GM12874 (cell line): ENCODE measurements at regions not wholly inside any gene's neighbourhood (a gene's known extent, or its start where the extent isn't known, plus 50 kb on each side); places are given as distances from the start of the nearest gene placed in this dataset.

Experiments used
- TF ChIP-seq, protein P1 (sequence below): IDR thresholded peaks from 2 replicates; pipeline ENCODE4 v1.5.1; 2011; ENCODE audit warnings: low read depth, mild to moderate bottlenecking, control low read depth, low read length, moderate library complexity; ENCODE audit not compliant: insufficient read depth

DNA sequence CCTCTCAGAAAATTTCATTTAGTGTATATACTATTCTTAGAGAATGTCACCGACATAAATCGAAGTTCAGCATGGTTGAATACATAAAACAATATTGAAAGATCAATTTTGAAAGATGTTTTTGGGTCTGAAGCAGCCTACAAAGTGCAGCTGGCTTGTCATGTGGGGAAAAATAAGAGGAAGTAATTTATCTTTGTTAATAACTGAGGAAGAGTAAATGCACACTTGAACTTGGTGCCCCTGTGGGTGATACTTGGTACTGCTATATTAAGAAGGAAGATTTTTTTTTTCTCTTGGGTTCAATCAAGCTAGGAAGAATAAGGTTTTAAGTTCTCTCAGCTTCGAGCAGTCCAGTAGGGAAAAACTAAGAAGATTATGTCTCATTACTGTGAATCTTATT is 661.3 kb downstream of the RPL10L start:
- TF ChIP-seq, protein P1, sequence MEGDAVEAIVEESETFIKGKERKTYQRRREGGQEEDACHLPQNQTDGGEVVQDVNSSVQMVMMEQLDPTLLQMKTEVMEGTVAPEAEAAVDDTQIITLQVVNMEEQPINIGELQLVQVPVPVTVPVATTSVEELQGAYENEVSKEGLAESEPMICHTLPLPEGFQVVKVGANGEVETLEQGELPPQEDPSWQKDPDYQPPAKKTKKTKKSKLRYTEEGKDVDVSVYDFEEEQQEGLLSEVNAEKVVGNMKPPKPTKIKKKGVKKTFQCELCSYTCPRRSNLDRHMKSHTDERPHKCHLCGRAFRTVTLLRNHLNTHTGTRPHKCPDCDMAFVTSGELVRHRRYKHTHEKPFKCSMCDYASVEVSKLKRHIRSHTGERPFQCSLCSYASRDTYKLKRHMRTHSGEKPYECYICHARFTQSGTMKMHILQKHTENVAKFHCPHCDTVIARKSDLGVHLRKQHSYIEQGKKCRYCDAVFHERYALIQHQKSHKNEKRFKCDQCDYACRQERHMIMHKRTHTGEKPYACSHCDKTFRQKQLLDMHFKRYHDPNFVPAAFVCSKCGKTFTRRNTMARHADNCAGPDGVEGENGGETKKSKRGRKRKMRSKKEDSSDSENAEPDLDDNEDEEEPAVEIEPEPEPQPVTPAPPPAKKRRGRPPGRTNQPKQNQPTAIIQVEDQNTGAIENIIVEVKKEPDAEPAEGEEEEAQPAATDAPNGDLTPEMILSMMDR, result no peak

DNA sequence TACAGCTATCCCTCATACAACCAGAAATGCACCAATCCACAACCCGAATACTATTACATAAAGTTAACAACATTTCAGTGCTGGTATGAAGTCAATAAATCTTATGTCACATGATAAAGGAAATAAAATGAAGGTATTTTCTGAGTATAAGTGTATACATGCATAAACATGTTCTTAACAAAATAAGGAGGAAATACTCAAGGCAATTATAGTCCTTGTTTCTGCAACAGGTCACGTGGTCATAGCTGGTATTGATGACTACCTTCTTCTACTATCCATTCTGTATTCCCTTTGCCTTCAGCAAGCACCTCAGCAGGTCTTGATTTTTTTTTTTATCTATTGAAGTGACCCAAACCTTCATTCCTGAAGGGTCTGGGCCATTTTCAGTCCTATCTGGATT is 675.6 kb downstream of the RPL10L start:
- TF ChIP-seq, protein P1, result no peak

DNA sequence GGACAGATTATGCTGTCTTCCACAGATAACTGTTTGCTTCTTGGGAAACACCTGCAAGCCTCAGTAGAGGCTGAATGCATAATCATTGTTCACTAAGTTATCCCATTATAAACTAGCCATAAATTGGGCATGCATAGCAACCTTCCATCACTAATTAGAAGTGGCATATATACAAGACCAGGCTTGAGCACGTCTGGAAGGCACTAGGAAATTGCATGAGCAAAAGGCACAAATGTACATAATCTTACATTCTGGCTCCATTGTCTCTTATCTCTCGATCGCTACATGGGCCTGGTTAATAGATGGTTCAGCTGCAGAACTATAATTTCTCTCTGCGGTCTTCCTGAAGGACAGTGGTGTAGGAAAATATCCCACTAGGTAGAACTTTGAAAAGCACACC is 679.2 kb downstream of the RPL10L start:
- TF ChIP-seq, protein P1, result no peak

DNA sequence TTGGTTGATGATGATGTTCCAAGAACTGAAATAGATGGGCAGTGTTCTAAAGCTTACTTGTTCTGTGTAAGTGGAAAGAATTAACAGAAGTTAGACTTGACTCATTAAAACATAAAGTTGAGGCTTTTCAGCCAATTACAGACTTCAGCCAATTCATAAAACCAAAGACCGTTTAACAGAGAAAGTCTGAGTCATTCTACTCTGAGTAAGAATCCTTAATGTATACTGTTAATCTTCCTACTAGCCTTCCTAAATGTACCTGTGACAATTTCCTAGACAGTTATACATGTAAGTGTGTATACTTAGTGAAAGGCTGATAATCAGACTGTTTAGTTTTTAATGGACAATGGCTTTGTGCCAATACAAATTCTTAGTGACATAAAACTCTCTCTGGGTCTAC is 681.0 kb downstream of the RPL10L start:
- TF ChIP-seq, protein P1, result no peak

DNA sequence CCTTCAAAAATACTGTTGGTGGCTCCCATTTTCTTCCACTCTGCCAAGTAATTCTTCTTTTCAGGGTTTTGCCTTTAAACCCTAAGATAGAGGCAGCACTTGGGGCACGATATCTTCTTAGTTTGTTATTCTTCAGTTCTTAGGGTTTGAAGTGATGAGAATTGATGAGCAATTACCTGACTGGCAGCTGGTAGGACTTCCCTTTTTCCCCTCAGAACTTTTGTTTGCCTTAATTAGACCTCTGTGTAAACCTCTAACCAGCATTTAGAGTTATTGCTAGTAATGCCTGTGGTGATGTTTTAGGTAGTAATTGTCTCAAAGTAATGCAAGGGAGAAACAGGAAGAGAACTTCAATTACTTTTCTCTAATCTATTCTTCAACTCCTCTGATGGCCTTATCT is 683.5 kb downstream of the RPL10L start:
- TF ChIP-seq, protein P1, result no peak

DNA sequence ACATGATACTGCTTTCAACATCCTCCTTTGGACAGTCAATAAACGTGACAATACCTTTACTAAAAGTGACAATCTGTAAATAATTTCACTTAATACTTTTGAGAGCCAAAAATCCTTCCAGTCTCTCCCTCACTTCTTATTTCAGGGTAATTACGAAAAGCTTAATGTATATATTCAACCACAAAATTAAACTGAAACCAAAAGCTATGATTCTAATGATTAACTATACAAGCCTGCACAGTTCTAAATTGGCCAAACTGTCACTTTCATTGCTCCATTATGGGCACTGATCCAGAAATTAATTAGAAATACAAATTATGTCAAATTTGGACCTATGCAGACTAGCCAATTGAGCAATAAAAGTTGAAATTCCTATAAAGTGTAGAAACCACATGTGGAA is 696.5 kb upstream of the MIS18BP1 start:
- TF ChIP-seq, protein P1, result no peak

DNA sequence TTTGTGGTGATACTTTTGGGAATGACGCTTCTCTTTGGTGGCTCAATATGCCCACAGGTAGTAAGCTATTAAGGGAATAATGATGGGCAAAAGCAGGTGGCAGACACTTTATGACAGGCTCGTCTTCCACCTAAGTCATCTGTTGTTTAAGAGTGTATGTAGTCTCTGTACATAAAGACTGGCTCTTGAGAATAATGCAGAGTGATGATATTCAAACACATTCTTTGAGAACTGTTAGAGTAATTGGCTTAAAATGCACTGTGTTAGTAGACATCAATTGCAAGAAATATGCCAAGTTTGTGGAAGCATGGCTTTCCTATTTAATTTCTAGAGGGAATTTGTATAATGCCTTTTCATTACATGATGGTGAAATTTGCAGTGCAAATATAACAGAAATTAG is 694.8 kb upstream of the MIS18BP1 start:
- TF ChIP-seq, protein P1, result no peak

DNA sequence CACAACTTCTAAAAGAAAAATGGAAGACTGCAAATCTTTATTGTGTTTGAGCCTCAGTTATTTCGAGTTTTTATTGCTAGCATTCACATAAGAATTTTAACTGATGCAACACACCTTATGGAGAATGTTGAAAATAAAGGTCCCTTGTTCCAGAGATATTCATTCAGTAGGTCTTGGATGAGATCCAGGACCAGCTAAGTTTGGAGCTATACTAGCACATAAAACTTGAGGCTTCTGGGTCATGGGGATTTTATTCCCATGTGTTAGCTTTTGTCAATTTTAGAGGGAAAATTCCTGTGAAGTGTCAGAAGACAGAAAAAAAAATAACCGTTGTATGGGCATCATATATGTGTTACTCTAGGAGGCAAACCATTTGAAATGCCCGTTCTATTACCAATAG is 693.2 kb upstream of the MIS18BP1 start:
- TF ChIP-seq, protein P1, result no peak
